ENCODE measurements at regions not wholly inside any gene's neighbourhood (a gene's known extent, or its start where the extent isn't known, plus 50 kb on each side); places are given as distances from the start of the nearest gene placed in this dataset.
A peak's percentile ranks its signal among the peaks of the same experiment; 100 is the strongest.

DNA sequence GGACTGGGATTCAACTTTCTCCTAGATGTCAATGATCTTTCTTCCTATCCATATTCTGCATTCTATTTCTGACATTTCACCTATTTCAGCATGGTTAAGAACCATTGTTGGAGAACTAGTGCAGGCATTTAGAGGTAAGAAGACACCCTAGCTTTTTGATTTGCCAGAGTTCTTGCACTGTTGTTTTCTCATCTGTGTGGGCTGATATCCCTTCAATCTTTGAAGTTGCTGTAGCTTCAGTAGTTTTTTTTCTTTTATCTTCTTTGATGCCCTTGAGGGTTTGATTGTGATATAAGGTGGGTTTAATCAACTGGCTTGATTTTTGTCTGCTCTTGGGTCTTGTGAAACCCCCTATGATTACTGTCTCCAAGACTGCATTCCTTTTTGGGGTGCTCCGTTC is 502.1 kb downstream of the ETS1 start:
- DNase-seq (ENCODE audit: low read depth) = no peak

DNA sequence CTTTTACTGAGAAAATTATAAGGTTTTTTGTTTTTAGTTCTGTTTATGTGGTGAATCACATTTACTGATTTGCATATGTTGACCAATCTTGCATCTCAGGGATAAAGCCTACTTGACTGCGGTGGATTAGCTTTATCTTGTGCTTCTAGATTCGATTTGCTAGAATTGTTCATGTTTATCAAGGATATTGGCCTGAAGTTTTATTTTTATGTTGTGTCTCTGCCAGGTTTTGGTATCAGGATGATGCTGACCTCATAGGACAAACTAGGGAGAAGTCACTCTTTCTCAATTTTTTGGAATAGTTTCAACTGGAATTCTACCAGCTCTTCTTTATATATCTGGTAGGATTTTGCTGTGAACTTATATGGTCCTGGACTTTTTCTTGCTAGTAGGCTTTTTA is 504.8 kb downstream of the ETS1 start:
- no peak for DNase-seq (ENCODE audit: low read depth)

DNA sequence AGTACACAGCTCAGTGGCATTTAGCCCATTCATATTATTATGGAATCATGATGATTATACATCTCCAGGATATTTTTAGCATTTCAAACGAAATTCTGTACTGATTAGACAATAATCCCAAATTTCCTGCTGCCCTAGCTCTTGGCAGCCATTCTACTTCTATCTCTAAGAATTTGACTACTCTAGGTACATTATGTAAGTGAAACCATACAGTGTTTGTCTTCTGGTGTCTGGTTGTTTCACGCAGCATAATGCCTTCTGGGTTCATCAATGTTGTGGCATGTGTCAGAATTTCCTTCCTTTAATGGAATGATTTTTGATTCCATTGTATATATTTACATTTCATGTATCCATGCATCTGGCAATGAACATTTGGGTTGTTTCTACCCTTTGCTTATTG is 517.7 kb downstream of the ETS1 start:
- no peak for DNase-seq (ENCODE audit: low read depth)

DNA sequence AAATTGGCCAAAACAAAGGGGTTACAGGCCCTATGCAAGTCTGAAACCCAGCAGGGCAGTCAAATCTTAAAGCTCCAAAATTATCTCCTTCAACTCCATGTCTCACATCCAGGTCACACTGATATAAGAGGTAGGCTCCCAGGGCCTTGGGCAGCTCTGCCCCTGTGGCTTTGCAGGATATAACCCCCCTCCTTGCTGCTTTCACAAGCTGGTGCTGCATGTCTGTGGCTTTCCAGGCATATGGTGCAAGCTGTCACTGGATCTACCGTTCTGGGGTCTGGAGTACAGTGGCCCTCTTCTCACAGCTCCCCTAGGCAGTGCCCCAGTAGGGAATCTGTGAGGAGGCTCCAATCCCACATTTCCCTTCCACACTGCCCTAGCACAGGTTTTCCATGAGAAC is 519.6 kb downstream of the ETS1 start:
- DNase-seq (ENCODE audit: low read depth) = no peak

DNA sequence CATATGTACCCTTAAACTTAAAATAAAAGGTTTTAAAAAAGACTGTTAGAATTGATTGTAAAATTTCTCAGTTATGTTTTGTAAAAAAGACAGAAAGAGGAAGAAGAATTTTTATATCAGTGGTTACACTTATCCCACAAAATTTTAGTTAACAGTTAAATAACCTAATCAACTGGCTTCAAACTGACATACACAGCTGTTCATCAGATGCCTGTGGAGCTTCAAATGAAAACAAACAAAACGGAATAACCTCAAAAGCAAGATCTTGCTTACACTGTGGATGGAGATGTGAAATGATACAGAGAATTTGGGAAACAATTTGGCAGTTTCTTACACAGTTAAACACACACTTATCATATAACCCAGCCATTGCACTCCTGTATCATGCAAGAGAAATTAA is 521.0 kb downstream of the ETS1 start:
- DNase-seq (ENCODE audit: low read depth) = no peak

DNA sequence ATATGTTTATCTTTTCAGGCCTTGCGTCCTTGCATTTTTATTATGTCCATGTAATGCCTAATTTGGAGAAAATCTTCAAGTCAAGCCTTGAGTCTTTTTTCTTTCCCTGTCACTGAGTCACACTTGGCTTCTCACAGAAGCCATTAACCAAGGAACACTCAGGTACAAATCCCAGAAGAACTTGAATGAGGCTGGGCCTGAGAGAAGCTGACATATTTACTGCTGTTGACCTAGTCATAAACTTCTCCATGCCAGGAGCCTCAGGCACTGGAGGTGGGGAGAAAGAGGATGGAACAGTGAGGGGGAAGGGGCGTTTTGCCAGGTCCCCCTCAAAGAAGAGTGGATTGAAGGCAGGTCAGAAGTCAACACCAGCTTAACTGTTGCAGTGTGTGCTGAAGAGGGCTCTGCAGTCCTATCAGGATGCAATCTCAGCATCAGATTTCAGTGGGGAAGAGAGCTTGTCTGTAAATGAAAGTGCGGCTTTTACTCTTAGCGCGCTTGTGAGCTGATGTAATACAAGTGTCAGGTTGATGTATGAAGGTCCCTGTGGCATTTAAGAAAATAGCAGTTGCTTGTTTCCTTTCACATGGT is 526.0 kb downstream of the ETS1 start:
- no peak for DNase-seq (ENCODE audit: low read depth)

DNA sequence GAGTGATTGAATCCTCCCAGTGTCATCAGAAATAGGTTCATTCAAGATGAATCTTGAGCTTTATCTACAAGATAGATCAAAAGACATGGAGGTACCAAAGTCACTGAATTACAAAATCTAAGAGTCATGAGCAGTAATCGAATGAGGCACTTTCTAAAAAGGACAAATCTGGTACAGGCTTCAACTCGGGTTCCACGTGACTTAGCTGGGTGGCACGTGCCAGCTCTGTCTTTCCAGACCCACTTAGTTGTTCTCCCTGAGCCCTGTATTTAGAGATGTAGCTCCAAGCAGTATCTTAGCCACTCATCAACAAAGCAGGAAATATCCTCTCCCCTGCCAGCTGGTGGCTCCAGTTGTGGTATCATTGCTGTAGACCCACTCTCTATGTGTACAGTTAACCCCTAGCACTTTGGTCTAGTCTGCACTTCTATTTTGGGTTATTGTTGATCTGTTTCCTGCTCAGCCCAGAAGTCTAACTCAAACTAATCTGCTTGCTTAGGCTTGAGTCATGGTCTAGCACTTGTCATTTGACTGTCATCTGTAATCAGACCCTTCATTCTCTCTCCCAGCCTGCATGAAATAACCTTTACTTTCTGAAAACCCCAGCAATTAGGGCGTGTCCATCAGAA is 528.7 kb downstream of the ETS1 start:
- no peak for DNase-seq (ENCODE audit: low read depth)

DNA sequence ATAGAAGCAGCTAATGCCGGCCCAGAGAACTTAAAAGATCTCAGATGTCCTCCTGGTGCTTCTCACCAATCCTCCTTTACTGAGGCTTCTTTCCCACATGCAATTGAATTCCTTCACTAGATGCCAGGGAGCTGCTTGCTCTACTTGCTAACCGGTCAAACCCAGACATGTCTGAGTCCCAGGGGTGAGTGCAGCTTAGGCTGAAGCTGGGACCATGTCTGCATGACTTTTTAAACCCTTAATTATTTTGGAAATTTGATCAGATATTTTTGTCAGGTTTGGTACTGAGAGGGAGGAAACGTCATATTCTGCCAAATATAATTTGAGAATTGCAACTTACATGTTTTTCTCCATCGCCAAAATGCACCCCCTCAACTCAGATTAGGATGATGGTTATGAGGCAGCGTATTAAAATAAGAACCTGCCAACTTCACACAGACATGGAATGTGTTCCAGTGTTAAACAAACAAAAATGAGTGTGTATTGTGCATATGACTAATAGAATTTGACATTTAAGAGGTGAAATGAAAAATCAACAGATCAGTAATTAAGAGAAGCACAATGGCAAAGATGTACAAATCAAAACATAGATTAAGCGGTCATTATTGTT is 529.5 kb downstream of the ETS1 start:
- DNase-seq (ENCODE audit: low read depth) = no peak

DNA sequence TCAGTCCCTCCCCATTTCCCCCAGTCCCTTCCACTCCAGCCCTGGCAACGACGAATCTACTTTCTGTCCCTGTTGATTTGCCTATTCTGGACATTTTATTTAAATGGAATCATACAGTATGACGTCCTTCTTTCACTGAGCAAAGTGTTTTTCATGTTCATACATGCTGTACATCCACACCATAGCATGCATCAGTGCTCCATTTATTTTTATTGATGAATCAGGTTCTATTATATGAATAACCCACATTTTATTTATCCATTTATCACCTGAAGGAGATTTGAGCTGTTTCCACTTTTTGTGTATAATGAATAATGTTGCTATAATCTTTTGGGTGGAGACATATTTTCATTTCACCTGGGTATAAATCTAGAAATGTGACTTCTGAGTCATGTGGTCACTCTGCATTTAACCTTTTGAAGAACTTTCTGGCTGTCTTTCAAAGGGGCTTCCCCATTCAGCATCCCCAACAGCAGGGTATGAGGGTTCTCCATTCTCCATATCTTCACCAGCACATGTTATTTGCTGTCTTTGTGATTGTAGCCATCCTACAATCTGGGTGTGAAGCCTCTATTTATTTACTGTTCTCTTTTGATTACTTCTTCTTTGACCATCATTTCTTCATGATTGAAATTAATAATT is 531.7 kb downstream of the ETS1 start:
- no peak for DNase-seq (ENCODE audit: low read depth)

DNA sequence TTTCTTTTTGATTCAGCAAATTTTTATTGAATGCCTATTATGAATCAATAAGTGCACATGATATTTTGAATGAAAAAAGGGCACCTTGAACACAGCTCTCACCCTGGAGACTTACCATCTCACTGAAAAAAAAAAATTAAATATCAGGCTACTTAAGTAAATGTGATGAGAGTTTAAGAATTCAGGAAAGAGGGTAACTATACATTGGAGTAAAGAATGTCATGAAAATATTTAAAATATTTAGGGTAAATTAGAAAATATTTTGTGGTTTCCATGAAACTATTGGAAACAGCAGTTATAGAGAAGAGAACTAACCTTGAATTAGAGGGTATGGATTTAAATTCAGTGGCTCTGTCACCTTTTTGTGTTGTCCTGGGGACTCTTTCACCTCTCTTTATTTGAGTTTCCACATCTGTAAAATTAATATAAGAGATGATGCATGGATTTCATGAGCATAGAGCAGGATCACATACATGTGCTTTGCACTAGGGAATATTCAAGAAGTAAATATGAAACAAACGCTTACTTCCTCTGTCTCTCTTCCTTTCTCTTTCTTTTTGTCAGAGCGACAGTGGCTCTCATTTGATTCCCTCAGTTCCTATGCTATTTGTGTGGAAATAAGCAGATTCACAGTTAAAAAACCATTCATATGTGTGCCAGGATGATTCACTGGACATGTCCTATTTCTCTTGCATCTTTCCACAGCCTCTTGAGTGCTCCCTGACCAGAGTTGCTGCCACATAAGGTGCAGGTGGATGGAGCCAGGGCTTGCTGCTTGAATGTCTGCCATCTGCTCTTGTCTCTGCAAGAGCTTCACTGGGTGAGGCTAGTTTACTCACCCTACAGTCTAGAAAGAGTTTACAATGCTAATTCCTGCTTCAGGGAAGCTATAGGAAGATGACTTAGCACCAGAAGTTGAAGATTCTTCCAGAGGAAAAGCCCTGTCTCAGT is 533.1 kb downstream of the ETS1 start:
- DNase-seq (ENCODE audit: low read depth) = no peak

DNA sequence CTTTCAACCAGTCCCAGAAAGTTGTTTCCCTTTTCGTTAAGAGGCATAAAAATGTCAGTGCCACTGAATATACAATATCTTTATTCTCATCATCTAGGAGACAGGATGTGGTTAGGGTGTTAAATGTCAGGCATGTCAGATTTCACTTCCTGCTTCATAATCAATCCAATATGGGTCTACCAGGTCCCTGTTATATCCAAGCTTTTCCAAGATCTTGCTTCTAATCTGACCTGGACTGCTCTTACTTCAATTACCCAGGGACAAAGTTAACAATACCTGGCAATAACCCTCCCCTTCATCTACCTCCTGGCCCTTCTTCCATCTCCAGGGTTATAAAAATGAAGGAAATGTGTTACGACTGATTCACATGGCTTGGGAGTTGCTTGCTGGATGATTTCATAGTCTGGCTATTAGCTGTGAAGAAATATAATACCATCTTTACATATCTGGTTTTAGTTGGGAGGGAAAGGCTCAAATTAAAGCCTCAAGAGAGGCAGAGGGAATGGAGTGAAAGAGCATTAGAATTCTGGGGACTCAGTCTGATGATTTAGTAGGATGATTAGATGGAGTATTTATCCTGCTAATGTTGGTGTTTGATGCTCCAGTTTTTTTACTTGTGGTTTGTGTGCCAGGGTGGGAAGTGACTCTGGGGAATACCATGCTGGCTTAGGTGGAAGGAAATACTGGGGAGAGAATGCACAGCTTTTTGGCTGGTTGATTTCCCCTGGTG is 534.3 kb downstream of the ETS1 start:
- no peak for DNase-seq (ENCODE audit: low read depth)

DNA sequence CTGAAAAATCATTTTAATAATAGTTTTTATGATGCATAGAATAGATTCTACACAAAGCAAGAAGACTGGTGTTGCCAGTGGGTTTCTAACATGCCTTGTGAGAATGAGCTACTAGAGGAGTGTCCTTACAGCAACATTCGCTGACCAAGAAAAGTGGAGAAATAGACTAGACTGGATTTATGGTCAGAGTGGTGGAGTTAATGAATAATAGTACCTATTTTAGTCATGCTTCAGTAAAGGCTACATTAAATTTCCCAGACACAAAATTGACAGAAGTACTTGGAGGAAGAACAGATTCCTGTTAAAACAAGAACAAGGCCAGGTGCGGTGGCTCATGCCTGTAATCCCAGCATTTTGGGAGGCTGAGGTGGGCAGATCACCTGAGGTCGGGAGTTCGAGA is 539.2 kb downstream of the ETS1 start:
- DNase-seq (ENCODE audit: low read depth) = no peak

DNA sequence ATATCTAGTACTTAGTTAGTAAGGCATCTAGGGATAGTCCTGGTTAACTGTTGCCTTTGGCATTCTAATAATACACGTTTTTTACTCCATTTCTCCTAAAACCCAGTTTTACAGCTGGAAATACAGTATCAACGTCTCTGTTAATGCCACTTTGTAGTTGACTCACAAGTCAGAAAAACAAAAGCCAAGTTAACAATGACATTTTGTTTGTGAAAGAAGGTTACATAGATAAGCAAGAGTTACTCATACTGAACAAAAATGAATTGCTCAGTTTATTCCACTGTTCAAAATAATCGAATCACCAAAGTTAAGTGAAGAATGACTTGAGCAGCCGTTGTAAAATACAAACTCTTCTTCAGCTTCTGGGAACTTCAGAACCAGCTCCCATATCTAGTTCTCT is 540.3 kb downstream of the ETS1 start:
- no peak for DNase-seq (ENCODE audit: low read depth)

DNA sequence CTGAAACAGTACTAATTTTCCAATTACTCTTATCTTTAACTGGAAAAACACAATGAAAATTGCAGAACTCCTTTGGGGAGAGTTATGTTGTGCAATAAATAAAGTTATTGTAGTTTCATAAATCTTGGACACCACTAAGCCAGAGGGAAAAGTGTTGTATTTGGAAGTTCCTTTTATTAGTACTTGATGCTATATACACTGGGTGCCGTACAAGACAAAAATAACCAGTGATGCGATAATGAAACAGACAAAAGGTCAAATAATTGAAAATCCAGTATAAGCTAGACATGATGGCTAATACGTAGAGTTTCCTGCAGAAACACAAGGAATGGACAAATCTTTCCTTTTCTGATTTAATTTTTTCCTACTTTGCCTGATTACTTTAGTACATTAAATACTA is 541.1 kb downstream of the ETS1 start:
- DNase-seq (ENCODE audit: low read depth) = no peak

DNA sequence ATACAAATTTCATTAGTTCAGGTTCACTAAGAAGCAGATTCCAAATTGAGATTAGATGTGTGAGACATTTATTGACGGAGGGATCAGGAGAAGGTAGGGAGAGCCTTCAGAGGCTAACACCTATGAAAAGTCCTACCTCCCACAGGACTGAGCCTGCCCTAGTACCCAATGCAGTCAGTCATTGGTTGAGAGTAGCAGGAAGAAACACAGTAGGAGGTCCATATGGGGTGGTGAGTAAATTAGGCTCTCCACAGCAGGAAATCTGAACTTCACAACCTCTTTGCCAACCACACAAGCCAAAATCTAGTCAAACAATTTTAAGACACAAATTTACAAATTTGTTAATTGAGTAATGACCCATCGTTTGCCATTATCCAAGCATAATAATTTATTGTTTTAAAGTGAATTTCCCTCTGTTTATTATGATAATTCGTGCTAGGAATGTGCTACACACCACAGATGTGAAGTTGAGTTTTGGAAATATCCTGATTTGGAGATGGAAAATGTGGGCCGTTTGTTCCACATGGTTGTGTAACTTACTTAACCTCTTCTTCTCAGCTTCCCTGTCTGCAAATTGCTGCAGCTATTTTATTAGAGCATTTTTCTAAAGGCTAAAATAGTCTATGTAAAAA is 542.1 kb downstream of the ETS1 start:
- DNase-seq (ENCODE audit: low read depth) = no peak

DNA sequence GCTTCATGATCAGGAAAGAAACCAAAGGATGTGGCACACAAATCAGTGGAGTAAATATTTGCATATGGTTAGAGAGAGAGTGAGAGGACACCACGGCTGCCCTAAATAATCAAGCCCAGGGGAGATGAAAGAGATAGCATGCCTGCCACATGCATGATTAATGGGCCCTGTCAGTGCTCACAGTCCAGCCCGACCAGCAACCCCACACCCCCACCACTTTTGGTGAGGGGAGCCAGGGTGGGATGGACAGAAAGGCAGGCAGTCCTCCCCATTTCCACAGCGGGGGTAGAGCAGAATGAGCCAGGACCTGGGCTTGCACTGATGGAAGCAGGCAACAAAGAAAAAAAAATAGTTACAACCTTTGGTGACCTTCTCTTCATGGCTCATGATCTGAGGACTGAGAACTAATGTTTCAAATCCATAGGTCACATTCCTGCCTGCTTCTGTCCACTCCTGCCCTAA is 545.0 kb downstream of the ETS1 start:
- DNase-seq (ENCODE audit: low read depth) = no peak

DNA sequence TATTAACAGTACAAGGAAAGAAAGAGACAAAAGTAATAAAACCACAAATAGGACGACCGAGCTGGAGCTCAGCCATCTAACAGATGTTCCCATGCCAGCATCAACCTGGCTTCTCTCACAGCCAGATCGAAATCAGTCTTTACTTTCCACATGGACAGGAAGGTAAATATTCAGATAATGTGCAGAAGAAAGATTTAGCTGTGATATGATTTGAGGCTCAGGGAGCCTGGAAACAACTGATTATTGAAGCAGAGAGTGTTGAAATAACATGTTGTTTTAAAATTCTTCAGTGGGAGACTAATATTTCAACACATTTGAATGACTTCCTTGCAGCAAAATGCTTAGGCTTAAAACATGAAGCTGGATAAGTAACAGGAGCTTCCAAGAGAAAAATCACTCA is 546.8 kb downstream of the ETS1 start:
- no peak for DNase-seq (ENCODE audit: low read depth)

DNA sequence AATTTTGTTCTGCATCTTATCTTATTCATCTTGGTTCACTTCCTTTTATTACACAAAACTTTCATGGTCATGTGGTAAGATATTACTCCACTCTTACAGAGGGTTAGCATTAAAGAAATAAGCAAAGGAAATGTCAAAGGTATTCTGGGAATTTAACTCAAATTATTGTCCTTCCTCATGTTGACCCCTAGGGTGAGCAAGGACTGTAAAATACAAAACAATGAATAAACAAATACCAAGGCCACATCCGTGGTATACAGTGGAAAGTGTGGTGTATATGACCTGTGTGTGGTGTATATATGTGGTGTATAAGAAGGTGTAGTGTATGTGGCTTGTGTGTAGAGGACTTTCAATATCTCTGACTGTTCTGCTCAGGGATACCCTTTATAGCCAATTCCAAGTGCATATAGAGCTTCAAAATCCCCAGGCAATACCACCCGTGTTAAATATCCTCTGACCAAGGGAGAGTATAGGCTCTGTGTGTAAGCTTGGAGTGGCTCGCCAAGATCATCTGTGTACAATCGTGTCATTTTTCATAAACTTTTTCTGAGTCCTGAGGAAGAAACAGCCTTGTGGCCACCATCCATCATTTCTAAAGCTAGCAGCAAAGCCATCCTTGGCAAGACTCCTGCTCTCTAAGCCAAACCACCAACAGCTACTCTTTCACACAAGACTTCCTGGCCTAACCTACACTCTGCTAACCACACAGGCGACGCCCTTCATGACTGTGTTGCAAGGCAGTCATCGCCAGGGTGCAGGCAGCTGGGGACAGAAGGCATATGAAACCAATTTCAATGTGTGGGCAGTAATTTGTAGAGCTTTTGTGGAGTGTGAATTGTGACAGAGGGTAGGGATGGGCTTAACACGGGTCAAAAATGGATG is 548.0 kb downstream of the ETS1 start:
- peak; percentile 59 for DNase-seq (ENCODE audit: low read depth)

DNA sequence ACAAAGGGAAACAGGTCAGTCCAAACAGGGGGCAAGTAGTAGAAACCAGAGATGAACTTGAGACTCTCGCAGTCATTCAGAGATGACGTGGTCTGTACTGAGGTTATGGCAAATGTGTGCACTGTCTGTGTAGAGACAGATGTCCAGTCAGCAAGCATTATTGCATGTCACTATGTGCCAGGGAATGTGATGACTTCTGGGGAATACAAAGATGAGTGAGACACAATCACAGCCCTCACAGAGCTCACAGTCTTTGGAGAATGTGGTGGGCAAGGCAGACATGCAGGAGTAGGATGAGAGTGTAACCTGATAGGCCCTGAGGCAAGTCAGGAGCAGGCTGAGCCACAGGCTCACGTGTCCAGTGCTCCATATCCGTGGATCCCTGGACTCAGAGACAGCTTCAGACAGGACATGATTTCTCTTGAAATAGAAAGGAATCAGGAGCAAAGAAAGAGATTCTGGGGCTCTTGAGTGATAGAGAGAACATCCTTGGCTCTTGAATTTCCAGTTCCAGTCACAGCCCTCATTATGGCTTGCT is 550.7 kb downstream of the ETS1 start:
- no peak for DNase-seq (ENCODE audit: low read depth)

DNA sequence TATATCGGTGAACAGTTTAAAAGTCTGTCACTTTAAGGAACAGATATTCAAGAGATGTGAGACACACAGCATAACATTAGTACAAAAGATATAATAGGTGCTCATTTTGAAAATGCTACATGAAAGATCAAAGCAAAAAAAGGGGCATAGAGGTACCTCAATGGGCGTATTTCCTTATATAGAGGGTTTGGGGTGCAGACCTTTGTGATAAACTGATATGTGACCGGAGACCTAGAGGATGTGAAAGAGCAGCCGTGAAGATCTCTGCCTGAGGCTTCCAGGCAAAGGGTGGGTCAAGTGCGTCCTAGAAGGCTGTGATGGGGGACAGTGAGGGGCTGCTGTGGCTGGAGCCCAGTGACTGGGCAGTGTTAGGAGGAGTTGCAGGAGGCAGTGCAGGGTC is 551.4 kb downstream of the ETS1 start:
- no peak for DNase-seq (ENCODE audit: low read depth)
